GM12865 (cell line): ENCODE measurements at regions not wholly inside any gene's neighbourhood (a gene's known extent, or its start where the extent isn't known, plus 50 kb on each side); places are given as distances from the start of the nearest gene placed in this dataset.
A peak's percentile ranks its signal among the peaks of the same experiment; 100 is the strongest.

Experiments used
- DNase-seq: peaks from one replicate; pipeline ENCODE4 v3.0.0; 2010; ENCODE audit warnings: low read depth
- H3K4me3 ChIP-seq: 2 replicates; pipeline ENCODE4 v1.5.1; 2011; ENCODE audit warnings: mild to moderate bottlenecking, low read depth, low read length, control low read depth
- TF ChIP-seq, protein P1 (sequence below): IDR thresholded peaks from 2 replicates; pipeline ENCODE4 v1.5.1; 2011; ENCODE audit warnings: low read length, control low read depth, low read depth, inconsistent platforms; ENCODE audit not compliant: insufficient read depth; ENCODE audit errors: missing control alignments

DNA sequence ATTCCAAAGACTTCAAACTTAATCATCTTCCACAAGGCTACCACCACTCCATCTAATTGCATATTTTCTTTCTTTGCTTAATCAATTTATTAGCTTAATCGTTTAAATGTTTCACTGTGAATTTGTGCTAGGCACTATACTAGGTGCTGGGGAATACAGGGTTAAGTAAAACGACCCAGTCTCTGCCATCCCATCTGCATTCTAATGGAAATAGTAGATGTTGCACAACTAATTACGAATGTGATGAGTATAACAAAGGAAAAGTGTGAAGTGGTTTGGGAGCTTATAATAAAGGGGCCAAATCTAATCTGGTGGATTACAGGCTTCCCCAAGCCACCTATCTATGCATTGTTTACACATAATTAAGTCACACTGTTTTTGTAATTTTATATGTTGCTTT is 147.1 kb downstream of the FAM181B start:
- TF ChIP-seq, protein P1, sequence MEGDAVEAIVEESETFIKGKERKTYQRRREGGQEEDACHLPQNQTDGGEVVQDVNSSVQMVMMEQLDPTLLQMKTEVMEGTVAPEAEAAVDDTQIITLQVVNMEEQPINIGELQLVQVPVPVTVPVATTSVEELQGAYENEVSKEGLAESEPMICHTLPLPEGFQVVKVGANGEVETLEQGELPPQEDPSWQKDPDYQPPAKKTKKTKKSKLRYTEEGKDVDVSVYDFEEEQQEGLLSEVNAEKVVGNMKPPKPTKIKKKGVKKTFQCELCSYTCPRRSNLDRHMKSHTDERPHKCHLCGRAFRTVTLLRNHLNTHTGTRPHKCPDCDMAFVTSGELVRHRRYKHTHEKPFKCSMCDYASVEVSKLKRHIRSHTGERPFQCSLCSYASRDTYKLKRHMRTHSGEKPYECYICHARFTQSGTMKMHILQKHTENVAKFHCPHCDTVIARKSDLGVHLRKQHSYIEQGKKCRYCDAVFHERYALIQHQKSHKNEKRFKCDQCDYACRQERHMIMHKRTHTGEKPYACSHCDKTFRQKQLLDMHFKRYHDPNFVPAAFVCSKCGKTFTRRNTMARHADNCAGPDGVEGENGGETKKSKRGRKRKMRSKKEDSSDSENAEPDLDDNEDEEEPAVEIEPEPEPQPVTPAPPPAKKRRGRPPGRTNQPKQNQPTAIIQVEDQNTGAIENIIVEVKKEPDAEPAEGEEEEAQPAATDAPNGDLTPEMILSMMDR: no peak
- H3K4me3 ChIP-seq: no peak overlapping the region
- no peak for DNase-seq

DNA sequence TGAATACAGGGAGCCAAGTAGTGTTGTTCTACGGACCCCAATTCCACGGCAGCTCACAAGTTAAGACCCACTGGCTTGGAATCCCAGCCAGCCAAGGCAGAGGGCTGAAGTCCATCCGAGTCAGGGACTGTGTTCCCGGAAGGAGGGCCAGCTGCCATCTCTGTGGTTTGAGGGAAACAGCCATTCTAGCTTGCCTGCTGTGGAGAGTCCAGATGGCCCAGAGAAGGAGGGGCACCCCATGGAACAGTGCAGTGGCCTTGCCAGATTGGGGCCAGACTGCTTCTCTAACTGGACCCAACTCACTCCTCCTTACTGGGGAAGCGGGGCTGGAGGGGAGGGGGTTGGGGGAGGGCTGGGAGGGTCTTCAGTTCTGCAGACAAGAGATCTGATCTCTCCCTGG is 156.4 kb downstream of the FAM181B start:
- TF ChIP-seq, protein P1: no peak
- DNase-seq: no peak
- H3K4me3 ChIP-seq: no peak overlapping the region

DNA sequence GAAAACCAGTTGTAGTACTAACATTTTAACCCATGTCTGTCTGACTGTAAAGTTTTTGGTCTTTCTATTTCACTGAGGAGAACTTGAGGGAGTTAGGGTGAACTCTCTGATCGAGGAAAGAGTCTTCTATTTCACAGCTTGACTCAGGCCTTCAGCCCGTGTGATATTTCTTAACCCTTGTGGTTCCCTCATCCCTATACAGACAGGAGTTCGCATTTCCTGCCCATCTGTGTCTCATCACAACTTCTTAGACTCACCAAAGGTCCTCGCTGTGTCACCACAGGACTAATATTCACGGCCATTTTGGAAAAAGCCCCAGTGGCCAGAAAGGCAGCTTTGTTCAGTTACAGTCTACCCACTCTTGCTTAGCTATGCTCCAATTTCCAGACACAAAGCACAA is 172.8 kb downstream of the FAM181B start:
- TF ChIP-seq, protein P1: no peak
- DNase-seq: no peak
- no peak overlapping the region for H3K4me3 ChIP-seq

DNA sequence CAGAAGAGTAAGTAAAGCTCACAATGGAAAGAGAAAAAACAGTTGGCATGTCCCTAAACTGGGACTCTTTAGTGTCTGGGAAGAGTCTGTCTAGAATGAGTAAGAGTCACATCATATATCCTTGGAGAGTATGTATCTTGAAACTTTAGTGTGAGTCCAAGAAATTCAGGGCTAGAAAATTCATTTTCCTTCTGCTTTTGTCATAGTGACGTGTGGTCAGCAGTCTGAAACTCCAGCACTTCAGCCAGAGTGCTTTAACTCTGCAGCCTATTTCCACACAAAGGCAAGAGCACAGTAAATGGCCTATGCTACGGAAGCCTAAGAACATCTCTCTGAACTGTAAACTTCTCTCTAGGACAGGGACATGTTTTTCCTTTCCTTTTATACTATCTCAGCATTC is 174.1 kb downstream of the FAM181B start:
- DNase-seq: no peak
- no peak overlapping the region for H3K4me3 ChIP-seq
- TF ChIP-seq, protein P1: no peak

DNA sequence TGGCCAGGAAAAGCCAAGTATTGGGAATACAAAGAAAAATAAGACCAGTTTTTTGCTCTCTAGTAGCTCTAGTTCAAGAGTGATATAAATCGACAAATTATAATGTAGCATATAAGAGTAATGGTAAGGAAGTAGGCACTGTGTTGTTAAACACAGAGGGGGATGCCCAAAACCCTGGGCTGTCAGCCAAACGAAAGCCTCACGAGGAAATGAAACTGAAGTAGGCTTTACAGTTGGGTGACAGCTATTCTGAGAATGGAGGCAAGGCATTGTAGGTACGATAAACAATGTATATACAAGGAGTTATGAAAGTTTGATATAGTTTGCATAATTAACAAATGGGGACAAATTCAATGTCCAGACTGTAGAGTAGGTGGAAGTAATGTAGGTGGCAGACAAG is 176.4 kb downstream of the FAM181B start:
- no peak overlapping the region for H3K4me3 ChIP-seq
- TF ChIP-seq, protein P1: no peak
- DNase-seq: peak; percentile 53

DNA sequence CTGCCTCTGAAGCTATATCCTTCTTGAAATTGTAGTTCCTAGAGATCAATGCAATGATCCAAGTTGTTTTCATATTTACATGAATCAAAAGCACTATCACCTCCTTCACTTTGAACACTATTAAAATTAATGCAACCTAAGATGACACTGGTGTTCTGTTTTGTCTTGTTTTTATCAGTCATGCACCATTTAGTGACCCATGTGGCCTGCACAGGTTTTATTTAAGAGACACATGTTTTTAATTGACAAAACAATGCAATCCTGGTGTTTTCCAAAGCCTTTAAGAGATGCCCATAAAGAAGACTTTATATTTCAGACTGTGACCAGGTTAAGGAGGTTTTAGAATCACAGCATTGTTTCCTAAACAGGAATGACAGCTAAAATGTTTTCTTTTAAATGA is 177.5 kb downstream of the FAM181B start:
- no peak overlapping the region for H3K4me3 ChIP-seq
- TF ChIP-seq, protein P1: no peak
- DNase-seq: no peak
